SK-N-SH treated with all-trans-retinoic acid at 6 μM for 48 hours (cell line): ENCODE measurements at regions not wholly inside any gene's neighbourhood (a gene's known extent, or its start where the extent isn't known, plus 50 kb on each side); places are given as distances from the start of the nearest gene placed in this dataset.

Source experiments
- ATAC-seq: fragments of 200-7000 bp; cut with Tn5 transposase; 3 replicates; pipeline ENCODE4 v1.9.1; 2020; ENCODE audit warnings: mild to moderate bottlenecking, moderate library complexity
- BACH2 ChIP-seq: fragments of 250-450 bp; sonication (Bioruptor Pico); IDR thresholded peaks from 2 replicates; pipeline ENCODE4 v1.9.0; 2021; ENCODE audit warnings: mild to moderate bottlenecking, borderline replicate concordance
- CSDC2 ChIP-seq: fragments of 250-450 bp; sonication (Bioruptor Pico); IDR thresholded peaks from 2 replicates; pipeline ENCODE4 v1.5.0; 2020; ENCODE audit warnings: mild to moderate bottlenecking, moderate library complexity
- ESRRG ChIP-seq: fragments of 250-450 bp; sonication (Bioruptor Pico); IDR thresholded peaks from 2 replicates; pipeline ENCODE4 v1.6.1; 2021; ENCODE audit warnings: mild to moderate bottlenecking
- GLIS3 ChIP-seq: fragments of 250-450 bp; sonication (Bioruptor Pico); IDR thresholded peaks from 2 replicates; pipeline ENCODE4 v1.5.0; 2020; ENCODE audit warnings: mild to moderate bottlenecking, moderate library complexity
- ISL1 ChIP-seq: fragments of 250-450 bp; sonication (Bioruptor Pico); IDR thresholded peaks from 2 replicates; pipeline ENCODE4 v2.1.2; 2022; ENCODE audit warnings: mild to moderate bottlenecking, moderate library complexity
- OSR1 ChIP-seq: fragments of 250-450 bp; sonication (Bioruptor Pico); IDR thresholded peaks from 2 replicates; pipeline ENCODE4 v1.8.0; 2022; ENCODE audit warnings: moderate library complexity, mild to moderate bottlenecking, inconsistent platforms
- PPARA ChIP-seq: fragments of 250-450 bp; sonication (Bioruptor Pico); IDR thresholded peaks from 2 replicates; pipeline ENCODE4 v1.5.0; 2020; ENCODE audit warnings: mild to moderate bottlenecking, borderline replicate concordance
- RARB ChIP-seq: fragments of 250-450 bp; sonication (Bioruptor Pico); IDR thresholded peaks from 2 replicates; pipeline ENCODE4 v1.8.0; 2021; ENCODE audit warnings: mild to moderate bottlenecking, moderate library complexity
- SNAI2 ChIP-seq: fragments of 250-450 bp; sonication (Bioruptor Pico); IDR thresholded peaks from 2 replicates; pipeline ENCODE4 v1.5.0; 2020; ENCODE audit warnings: mild to moderate bottlenecking, moderate library complexity
- TCF4 ChIP-seq: fragments of 250-450 bp; sonication (Bioruptor Pico); IDR thresholded peaks from 2 replicates; pipeline ENCODE4 v1.8.0; 2021; ENCODE audit warnings: mild to moderate bottlenecking, moderate library complexity, borderline replicate concordance
- TOX ChIP-seq: fragments of 250-450 bp; sonication (Bioruptor Pico); IDR thresholded peaks from 2 replicates; pipeline ENCODE4 v1.8.0; 2021; ENCODE audit warnings: mild to moderate bottlenecking, moderate library complexity, borderline replicate concordance
- ZC3H10 ChIP-seq: fragments of 250-450 bp; sonication (Bioruptor Pico); IDR thresholded peaks from 2 replicates; pipeline ENCODE4 v1.5.1; 2021; ENCODE audit warnings: mild to moderate bottlenecking, moderate library complexity
- ZFP3 ChIP-seq: fragments of 250-450 bp; sonication (Bioruptor Pico); IDR thresholded peaks from 2 replicates; pipeline ENCODE4 v1.5.0; 2020; ENCODE audit warnings: mild to moderate bottlenecking, moderate library complexity
- ZFP30 ChIP-seq: fragments of 450-650 bp; formaldehyde crosslinking; IDR thresholded peaks from 2 replicates; pipeline ENCODE4 v1.5.0; 2022; ENCODE audit warnings: mild to moderate bottlenecking, moderate library complexity
- ZNF565 ChIP-seq: fragments of 450-650 bp; formaldehyde crosslinking; conservative IDR thresholded peaks from 2 replicates; pipeline ENCODE4 v1.5.0; 2020; ENCODE audit warnings: low read depth, mild to moderate bottlenecking, moderate library complexity
- ZNF70 ChIP-seq: fragments of 450-650 bp; formaldehyde crosslinking; IDR thresholded peaks from 2 replicates; pipeline ENCODE4 v1.5.0; 2020; ENCODE audit warnings: mild to moderate bottlenecking, moderate library complexity
- ZNF8 ChIP-seq: fragments of 450-650 bp; formaldehyde crosslinking; IDR thresholded peaks from 2 replicates; pipeline ENCODE4 v1.5.0; 2020; ENCODE audit warnings: mild to moderate bottlenecking, moderate library complexity
- TF ChIP-seq, protein P1 (sequence below): fragments of 250-450 bp; sonication (Bioruptor Pico); IDR thresholded peaks from 2 replicates; pipeline ENCODE4 v1.5.0; 2020; ENCODE audit warnings: mild to moderate bottlenecking, moderate library complexity
- TF ChIP-seq, protein P2 (sequence below): fragments of 250-450 bp; sonication (Bioruptor Pico); IDR thresholded peaks from 2 replicates; pipeline ENCODE4 v1.5.1; 2020; ENCODE audit warnings: low read depth, mild to moderate bottlenecking, moderate library complexity
- TF ChIP-seq, protein P3 (sequence below): fragments of 250-450 bp; sonication (Bioruptor Pico); IDR thresholded peaks from 2 replicates; pipeline ENCODE4 v1.5.1; 2021; ENCODE audit warnings: mild to moderate bottlenecking, moderate library complexity

DNA sequence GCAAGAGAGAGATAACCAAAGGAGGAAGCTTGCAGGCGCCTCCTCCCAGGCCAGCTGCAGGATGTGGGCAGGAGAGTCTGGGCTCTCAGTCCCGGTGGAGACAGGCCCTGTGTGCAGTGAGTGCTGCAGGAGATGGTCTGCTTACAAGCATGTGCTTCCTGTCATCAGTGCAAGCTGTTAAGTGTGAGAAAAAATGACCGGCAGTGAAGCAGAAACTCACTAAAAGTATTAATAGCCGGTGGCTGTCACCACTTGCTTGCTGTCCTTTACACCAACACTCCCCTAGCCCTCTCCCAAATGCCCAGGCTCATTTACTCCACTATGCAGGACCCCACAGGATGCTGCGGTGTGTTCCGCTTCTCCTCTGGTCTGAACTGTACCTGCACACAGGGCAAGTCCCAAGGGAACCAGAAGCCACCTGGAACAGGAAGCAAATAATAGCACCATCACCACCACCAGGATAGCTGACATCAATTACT, 435.6 kb upstream of the HS6ST1 start:
- no peak for TF ChIP-seq GLIS3 (CRISPR knock-in tag)
- TF ChIP-seq, protein P1, sequence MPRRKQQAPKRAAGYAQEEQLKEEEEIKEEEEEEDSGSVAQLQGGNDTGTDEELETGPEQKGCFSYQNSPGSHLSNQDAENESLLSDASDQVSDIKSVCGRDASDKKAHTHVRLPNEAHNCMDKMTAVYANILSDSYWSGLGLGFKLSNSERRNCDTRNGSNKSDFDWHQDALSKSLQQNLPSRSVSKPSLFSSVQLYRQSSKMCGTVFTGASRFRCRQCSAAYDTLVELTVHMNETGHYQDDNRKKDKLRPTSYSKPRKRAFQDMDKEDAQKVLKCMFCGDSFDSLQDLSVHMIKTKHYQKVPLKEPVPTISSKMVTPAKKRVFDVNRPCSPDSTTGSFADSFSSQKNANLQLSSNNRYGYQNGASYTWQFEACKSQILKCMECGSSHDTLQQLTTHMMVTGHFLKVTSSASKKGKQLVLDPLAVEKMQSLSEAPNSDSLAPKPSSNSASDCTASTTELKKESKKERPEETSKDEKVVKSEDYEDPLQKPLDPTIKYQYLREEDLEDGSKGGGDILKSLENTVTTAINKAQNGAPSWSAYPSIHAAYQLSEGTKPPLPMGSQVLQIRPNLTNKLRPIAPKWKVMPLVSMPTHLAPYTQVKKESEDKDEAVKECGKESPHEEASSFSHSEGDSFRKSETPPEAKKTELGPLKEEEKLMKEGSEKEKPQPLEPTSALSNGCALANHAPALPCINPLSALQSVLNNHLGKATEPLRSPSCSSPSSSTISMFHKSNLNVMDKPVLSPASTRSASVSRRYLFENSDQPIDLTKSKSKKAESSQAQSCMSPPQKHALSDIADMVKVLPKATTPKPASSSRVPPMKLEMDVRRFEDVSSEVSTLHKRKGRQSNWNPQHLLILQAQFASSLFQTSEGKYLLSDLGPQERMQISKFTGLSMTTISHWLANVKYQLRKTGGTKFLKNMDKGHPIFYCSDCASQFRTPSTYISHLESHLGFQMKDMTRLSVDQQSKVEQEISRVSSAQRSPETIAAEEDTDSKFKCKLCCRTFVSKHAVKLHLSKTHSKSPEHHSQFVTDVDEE: no peak
- TF ChIP-seq ZNF565 (CRISPR knock-in tag): no peak
- no peak for ATAC-seq

DNA sequence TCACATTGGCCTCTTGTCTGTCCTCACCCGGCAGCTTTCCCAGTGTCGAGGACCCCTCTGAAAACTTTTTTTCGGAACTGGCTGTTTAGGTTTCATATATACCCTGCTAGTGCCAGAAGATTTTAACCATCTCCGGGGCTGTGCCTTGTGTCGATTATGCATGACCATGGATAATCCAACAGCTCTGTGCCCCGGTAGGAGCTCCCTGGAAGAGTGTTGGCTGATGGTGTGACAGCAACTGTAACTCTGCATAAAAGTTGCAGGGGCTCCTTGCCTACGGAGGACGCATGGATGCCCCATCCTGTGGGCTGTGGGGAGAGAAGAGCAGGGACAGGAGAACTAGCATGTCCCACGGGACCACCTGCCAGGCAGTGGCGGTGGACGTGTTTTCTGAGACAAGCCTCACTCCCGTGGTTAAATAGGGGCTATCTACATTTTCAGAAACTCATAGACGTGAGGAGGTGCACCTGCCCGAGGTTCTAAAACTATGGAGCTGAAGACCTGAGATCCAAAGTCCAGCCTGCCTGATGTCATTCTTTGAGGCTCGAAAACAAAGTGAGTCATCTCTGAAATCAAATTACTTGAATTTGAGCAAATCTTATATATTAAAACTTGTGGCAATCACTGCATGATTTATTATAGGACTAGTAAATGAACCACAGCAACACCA, 437.2 kb upstream of the HS6ST1 start:
- ATAC-seq: no peak

DNA sequence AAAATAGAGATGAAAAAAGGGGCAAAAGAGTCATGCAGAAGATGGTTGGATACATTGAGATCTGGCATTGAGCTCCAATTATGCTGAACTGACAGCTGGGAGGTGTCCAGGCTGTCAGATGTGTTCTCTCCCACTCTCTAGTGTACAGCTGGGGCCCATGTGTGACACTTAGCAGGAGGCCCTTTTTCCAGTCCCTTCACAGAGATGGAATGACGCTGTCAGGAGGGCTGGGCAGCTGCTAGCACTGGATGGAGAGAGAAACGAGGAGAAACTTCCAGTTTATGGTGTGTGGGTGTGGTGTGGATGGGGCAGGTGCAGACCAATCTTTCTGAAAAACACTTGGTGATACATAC, 437.7 kb upstream of the HS6ST1 start:
- no peak for ATAC-seq
- TF ChIP-seq CSDC2 (CRISPR knock-in tag) (no peak), ZFP3 (no peak), SNAI2 (CRISPR knock-in tag) (no peak), ZFP30 (no peak), TCF4 (CRISPR knock-in tag) (no peak)

More for the DNA sequence above, 437.2 kb upstream of the HS6ST1 start:
- TF ChIP-seq, protein P1: no peak
- TF ChIP-seq SNAI2 (CRISPR knock-in tag): no peak
- TF ChIP-seq PPARA (CRISPR knock-in tag): no peak
- TF ChIP-seq ZC3H10 (CRISPR knock-in tag): no peak
- no peak for TF ChIP-seq GLIS3 (CRISPR knock-in tag)
- TF ChIP-seq ZNF8 (CRISPR knock-in tag): no peak
- TF ChIP-seq ZNF565 (CRISPR knock-in tag): no peak
- TF ChIP-seq, protein P2, sequence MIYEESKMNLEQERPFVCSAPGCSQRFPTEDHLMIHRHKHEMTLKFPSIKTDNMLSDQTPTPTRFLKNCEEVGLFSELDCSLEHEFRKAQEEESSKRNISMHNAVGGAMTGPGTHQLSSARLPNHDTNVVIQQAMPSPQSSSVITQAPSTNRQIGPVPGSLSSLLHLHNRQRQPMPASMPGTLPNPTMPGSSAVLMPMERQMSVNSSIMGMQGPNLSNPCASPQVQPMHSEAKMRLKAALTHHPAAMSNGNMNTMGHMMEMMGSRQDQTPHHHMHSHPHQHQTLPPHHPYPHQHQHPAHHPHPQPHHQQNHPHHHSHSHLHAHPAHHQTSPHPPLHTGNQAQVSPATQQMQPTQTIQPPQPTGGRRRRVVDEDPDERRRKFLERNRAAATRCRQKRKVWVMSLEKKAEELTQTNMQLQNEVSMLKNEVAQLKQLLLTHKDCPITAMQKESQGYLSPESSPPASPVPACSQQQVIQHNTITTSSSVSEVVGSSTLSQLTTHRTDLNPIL (CRISPR knock-in tag): no peak
- TF ChIP-seq, protein P3, sequence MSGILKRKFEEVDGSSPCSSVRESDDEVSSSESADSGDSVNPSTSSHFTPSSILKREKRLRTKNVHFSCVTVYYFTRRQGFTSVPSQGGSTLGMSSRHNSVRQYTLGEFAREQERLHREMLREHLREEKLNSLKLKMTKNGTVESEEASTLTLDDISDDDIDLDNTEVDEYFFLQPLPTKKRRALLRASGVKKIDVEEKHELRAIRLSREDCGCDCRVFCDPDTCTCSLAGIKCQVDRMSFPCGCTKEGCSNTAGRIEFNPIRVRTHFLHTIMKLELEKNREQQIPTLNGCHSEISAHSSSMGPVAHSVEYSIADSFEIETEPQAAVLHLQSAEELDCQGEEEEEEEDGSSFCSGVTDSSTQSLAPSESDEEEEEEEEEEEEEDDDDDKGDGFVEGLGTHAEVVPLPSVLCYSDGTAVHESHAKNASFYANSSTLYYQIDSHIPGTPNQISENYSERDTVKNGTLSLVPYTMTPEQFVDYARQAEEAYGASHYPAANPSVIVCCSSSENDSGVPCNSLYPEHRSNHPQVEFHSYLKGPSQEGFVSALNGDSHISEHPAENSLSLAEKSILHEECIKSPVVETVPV (CRISPR knock-in tag): no peak
- no peak for TF ChIP-seq RARB (CRISPR knock-in tag)
- no peak for TF ChIP-seq TOX (CRISPR knock-in tag)
- no peak for TF ChIP-seq OSR1 (CRISPR knock-in tag)
- no peak for TF ChIP-seq ZNF70
- no peak for TF ChIP-seq BACH2 (CRISPR knock-in tag)
- TF ChIP-seq CSDC2 (CRISPR knock-in tag): no peak
- no peak for TF ChIP-seq TCF4 (CRISPR knock-in tag)
- no peak for TF ChIP-seq ESRRG
- TF ChIP-seq ISL1 (CRISPR knock-in tag): no peak
- TF ChIP-seq ZFP30: no peak

DNA sequence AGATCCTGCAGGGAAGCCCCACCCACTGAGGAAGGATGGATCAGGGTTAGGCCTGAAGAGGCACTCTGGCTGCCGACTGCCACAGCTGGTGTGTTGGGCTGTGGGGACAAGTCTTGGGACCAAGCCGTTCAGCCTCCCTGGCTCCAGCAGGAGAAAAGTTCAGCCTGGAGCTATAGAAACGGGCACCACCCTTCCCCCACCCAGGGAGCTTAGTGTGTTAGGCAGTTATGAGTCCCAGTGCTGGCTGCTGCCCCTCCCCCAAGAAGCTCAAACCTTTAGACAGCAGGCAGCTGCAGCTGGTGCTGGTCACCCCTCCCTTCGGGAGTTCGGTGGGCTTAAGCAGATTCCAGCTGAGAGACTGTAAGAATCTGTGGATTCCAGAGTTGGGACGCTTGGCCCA, 447.1 kb upstream of the HS6ST1 start:
- ATAC-seq: no peak
- TF ChIP-seq, protein P2 (CRISPR knock-in tag): no peak
- TF ChIP-seq GLIS3 (CRISPR knock-in tag): no peak
- no peak for TF ChIP-seq SNAI2 (CRISPR knock-in tag)
- no peak for TF ChIP-seq BACH2 (CRISPR knock-in tag)
- no peak for TF ChIP-seq RARB (CRISPR knock-in tag)
- TF ChIP-seq, protein P1: no peak
- TF ChIP-seq ZC3H10 (CRISPR knock-in tag): no peak
